ENCODE measurements at regions not wholly inside any gene's neighbourhood (a gene's known extent, or its start where the extent isn't known, plus 50 kb on each side); places are given as distances from the start of the nearest gene placed in this dataset.

DNA sequence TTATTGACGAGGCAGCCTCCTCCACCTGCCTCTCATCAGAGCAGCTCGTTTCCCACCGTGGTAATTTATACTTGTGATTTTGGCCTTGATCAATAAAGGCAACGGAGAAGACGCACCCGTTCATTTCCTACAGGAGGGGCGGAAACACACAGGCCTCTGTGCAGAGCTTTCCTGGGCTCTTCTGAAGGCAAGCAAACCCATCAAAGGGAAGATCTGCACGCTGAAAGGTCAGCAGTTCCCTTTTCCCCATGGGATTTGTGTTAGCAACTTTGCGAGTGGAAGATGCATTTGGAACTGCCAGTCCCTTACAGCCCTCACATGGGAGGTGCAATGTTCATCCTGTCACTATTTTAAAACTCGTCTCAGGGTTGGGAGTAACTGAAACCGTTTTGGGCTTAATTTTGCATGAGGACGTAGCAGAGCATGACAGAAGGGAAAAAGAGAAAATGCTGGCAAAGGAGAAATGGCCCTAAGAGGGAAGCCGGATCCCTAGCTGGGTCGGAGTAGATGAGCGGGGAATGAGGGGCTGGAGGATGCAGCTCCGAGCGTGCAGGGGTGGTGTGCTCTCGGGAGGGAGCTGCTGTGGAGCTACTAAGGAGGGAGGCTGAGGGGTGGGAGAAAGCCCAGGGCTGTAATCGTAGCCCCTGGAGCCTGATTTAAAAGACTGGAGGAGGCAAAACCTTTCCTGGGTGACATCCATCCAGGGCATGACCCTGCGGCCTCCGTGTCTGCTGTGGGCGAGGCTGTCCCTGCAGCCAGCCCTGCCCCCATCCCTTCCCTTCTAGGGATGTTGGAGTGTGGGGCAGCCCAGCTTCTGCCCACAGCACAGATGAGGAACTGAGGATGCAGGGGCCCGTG lies 111.1 kb upstream of the FAM20C start:
- TF ChIP-seq GLIS3 (CRISPR knock-in tag; IDR thresholded peaks at IDR 0.05) (no peak), ARNTL (CRISPR knock-in tag; IDR thresholded peaks at IDR 0.05; ENCODE audit: borderline replicate concordance, low read depth) (no peak), ZFP3 (CRISPR knock-in tag; IDR thresholded peaks at IDR 0.05) (no peak), ZNF70 (CRISPR knock-in tag; IDR thresholded peaks at IDR 0.05) (no peak), ESRRG (CRISPR knock-in tag; IDR thresholded peaks at IDR 0.05) (no peak), ZNF565 (CRISPR knock-in tag; conservative IDR thresholded peaks at IDR 0.05; ENCODE audit: low read depth) (no peak), RARB (CRISPR knock-in tag; IDR thresholded peaks at IDR 0.05) (no peak), BACH2 (CRISPR knock-in tag; IDR thresholded peaks at IDR 0.05; ENCODE audit: borderline replicate concordance) (no peak), PPARA (CRISPR knock-in tag; IDR thresholded peaks at IDR 0.05; ENCODE audit: borderline replicate concordance) (no peak)
- TF ChIP-seq, protein P1, sequence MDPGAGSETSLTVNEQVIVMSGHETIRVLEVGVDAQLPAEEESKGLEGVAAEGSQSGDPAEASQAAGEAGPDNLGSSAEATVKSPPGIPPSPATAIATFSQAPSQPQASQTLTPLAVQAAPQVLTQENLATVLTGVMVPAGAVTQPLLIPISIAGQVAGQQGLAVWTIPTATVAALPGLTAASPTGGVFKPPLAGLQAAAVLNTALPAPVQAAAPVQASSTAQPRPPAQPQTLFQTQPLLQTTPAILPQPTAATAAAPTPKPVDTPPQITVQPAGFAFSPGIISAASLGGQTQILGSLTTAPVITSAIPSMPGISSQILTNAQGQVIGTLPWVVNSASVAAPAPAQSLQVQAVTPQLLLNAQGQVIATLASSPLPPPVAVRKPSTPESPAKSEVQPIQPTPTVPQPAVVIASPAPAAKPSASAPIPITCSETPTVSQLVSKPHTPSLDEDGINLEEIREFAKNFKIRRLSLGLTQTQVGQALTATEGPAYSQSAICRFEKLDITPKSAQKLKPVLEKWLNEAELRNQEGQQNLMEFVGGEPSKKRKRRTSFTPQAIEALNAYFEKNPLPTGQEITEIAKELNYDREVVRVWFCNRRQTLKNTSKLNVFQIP (CRISPR knock-in tag; IDR thresholded peaks at IDR 0.05; ENCODE audit: borderline replicate concordance, low read depth): no peak
- TF ChIP-seq, protein P2, sequence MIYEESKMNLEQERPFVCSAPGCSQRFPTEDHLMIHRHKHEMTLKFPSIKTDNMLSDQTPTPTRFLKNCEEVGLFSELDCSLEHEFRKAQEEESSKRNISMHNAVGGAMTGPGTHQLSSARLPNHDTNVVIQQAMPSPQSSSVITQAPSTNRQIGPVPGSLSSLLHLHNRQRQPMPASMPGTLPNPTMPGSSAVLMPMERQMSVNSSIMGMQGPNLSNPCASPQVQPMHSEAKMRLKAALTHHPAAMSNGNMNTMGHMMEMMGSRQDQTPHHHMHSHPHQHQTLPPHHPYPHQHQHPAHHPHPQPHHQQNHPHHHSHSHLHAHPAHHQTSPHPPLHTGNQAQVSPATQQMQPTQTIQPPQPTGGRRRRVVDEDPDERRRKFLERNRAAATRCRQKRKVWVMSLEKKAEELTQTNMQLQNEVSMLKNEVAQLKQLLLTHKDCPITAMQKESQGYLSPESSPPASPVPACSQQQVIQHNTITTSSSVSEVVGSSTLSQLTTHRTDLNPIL (CRISPR knock-in tag; IDR thresholded peaks at IDR 0.05; ENCODE audit: low read depth): no peak
- ATAC-seq: no peak

DNA sequence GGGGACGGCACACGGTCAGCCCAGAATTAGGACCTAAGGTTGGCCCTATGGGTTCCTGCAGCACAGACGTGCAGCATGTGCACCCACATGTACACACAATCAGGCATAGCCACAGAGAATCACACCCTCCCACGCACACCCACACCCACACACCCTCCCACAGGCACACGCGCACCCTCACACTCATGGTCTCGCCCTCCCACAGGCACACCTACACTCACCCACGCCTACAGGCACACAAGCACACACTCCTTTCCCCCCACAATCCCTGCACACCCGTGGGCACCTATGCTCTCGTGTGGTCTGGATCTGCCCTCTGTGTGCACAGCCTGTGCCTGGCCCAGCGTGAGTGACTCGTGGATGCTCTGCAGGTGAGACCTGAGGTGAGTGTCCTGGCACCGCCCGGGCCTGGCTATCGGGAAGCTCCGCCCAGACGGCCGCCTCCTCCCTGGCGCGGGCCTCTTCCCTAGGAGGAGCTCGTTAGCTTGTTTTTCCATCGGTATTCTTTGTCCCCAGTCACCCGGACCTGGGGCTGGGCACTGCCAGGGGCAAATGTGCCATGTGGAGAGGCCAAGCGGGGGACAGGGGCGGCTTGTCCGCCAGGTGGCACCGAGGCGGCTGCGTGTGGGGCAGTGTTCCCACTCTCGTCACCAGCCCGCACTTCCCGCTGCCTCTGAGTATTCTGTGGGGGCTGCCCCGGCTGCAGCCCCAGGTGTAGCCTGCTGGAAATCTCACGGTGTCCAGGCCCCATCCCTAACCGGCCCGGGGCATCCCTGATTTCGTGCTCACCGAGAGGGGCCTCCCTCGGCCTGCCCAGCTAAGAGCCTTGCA lies 110.2 kb upstream of the FAM20C start:
- no peak for ATAC-seq
- TF ChIP-seq PPARA (CRISPR knock-in tag; IDR thresholded peaks at IDR 0.05; ENCODE audit: borderline replicate concordance): no peak

DNA sequence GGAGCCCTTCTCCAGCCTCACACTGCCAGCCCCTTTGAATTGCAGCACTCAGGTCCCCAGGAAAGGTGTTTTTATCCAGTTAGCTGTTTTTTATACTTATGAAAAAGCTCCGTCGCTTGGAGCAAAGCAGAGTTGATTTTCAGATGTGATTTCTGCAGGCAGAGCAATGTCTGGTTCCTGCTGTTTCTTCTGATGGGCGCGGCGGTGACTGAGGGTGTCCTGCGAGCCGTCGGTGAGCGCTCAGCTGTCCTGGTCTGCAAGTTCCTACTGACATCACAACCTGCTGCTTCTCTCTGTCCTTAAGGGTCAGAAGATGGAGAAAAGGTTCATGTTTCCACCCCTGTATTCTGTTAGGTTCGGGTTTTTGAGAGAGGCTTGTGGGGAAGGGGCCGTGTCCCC lies 109.6 kb upstream of the FAM20C start:
- ATAC-seq: no peak

DNA sequence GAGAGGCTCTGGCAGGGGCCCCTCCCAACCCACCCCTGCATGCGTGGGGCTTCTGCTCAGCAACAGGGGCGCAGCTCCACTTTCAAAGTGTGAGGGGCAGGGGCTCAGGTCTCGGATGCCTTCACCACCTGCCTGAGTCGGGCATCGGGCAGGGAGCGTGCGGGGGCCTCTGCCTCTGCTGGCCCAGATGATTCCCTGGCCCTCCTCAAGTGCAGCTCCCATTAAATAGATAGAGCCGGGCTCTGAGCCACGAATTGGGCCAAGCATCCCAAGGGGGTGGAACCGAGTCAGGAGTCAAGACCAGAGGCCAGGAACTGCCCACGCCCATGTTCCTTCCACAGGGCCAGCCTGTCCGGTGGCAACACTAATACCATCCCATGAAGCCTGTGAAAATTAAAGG lies 108.9 kb upstream of the FAM20C start:
- no peak for ATAC-seq
- TF ChIP-seq ESRRG (CRISPR knock-in tag; IDR thresholded peaks at IDR 0.05): no peak
- TF ChIP-seq CSDC2 (CRISPR knock-in tag; IDR thresholded peaks at IDR 0.05): no peak

More for the DNA sequence above, 109.6 kb upstream of the FAM20C start:
- TF ChIP-seq GLIS3 (CRISPR knock-in tag; IDR thresholded peaks at IDR 0.05) (no peak), SNAI2 (CRISPR knock-in tag; IDR thresholded peaks at IDR 0.05) (no peak), ZFP3 (CRISPR knock-in tag; IDR thresholded peaks at IDR 0.05) (no peak), PPARA (CRISPR knock-in tag; IDR thresholded peaks at IDR 0.05; ENCODE audit: borderline replicate concordance) (no peak), ARNTL (CRISPR knock-in tag; IDR thresholded peaks at IDR 0.05; ENCODE audit: borderline replicate concordance, low read depth) (no peak), ZNF8 (CRISPR knock-in tag; IDR thresholded peaks at IDR 0.05) (no peak), OSR1 (CRISPR knock-in tag; IDR thresholded peaks at IDR 0.05) (no peak), BACH2 (CRISPR knock-in tag; IDR thresholded peaks at IDR 0.05; ENCODE audit: borderline replicate concordance) (no peak), ZNF565 (CRISPR knock-in tag; conservative IDR thresholded peaks at IDR 0.05; ENCODE audit: low read depth) (no peak)
- TF ChIP-seq, protein P3, sequence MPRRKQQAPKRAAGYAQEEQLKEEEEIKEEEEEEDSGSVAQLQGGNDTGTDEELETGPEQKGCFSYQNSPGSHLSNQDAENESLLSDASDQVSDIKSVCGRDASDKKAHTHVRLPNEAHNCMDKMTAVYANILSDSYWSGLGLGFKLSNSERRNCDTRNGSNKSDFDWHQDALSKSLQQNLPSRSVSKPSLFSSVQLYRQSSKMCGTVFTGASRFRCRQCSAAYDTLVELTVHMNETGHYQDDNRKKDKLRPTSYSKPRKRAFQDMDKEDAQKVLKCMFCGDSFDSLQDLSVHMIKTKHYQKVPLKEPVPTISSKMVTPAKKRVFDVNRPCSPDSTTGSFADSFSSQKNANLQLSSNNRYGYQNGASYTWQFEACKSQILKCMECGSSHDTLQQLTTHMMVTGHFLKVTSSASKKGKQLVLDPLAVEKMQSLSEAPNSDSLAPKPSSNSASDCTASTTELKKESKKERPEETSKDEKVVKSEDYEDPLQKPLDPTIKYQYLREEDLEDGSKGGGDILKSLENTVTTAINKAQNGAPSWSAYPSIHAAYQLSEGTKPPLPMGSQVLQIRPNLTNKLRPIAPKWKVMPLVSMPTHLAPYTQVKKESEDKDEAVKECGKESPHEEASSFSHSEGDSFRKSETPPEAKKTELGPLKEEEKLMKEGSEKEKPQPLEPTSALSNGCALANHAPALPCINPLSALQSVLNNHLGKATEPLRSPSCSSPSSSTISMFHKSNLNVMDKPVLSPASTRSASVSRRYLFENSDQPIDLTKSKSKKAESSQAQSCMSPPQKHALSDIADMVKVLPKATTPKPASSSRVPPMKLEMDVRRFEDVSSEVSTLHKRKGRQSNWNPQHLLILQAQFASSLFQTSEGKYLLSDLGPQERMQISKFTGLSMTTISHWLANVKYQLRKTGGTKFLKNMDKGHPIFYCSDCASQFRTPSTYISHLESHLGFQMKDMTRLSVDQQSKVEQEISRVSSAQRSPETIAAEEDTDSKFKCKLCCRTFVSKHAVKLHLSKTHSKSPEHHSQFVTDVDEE (CRISPR knock-in tag; IDR thresholded peaks at IDR 0.05): no peak
- TF ChIP-seq, protein P4, sequence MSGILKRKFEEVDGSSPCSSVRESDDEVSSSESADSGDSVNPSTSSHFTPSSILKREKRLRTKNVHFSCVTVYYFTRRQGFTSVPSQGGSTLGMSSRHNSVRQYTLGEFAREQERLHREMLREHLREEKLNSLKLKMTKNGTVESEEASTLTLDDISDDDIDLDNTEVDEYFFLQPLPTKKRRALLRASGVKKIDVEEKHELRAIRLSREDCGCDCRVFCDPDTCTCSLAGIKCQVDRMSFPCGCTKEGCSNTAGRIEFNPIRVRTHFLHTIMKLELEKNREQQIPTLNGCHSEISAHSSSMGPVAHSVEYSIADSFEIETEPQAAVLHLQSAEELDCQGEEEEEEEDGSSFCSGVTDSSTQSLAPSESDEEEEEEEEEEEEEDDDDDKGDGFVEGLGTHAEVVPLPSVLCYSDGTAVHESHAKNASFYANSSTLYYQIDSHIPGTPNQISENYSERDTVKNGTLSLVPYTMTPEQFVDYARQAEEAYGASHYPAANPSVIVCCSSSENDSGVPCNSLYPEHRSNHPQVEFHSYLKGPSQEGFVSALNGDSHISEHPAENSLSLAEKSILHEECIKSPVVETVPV (CRISPR knock-in tag; IDR thresholded peaks at IDR 0.05): no peak
